SK-N-MC (cell line): ENCODE measurements at regions not wholly inside any gene's neighbourhood (a gene's known extent, or its start where the extent isn't known, plus 50 kb on each side); places are given as distances from the start of the nearest gene placed in this dataset.

Experiments
- EZH2 ChIP-seq: fragments of 200-600 bp; sonication (generic); IDR thresholded peaks from one replicate; pipeline ENCODE4 v1.6.1; 2017; ENCODE audit warnings: antibody characterized with exemption
- POLR2AphosphoS5 ChIP-seq: IDR thresholded peaks from 2 replicates; pipeline ENCODE4 v1.6.1; 2012; ENCODE audit warnings: mild to moderate bottlenecking, low read depth, low read length, borderline replicate concordance

- TF ChIP-seq EZH2 (no peak), POLR2AphosphoS5 (no peak)
Observed at GRCh38 chr2:200026332-200027230, 71.2 kb downstream of the MAIP1 start.
